ENCODE measurements at regions not wholly inside any gene's neighbourhood (a gene's known extent, or its start where the extent isn't known, plus 50 kb on each side); places are given as distances from the start of the nearest gene placed in this dataset.

DNA sequence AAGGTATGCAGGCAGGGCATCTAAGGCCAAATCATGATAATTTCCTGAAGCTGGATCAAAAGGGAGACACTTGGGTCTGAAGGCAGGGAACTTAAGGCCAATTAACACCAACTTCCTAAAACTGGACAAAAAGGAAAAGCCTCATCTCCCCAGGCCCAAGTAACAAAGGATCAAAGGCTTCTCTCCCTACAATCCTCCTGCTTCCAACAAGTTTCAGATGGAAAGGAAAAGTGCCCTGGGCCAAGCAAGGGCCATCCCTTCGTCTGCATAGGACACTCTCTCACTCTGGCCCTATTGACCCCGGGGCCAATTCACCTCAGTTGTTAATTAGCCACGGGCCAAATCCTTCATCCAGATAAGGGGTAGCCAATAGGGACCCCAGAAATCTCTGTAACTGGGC lies 1335.8 kb upstream of the CDH2 start:
- Mint-ChIP-seq H3K4me3 (no peak overlapping the region), H3K27me3 (ENCODE audit: insufficient read depth, low read depth) (no peaks in the 10 kb centered on the region), H3K36me3 (no peaks in the 10 kb centered on the region), H3K9me3 (no peaks in the 10 kb centered on the region), H3K27ac (no peak overlapping the region), H3K4me1 (no peaks in the 10 kb centered on the region)
- Histone ChIP-seq H3K4me1 (no peaks in the 10 kb centered on the region), H3K79me2 (ENCODE audit: low read depth) (no peaks in the 10 kb centered on the region), H3K27ac (no peak overlapping the region), H3K36me3 (no peaks in the 10 kb centered on the region), H2AFZ (replicated peaks) (no peak overlapping the region), H3K4me2 (no peak overlapping the region), H3K9ac (no peak overlapping the region), H3K4me3 (no peak overlapping the region), H3K9me3 (ENCODE audit: low read depth) (no peaks in the 10 kb centered on the region), H3F3A (ENCODE audit: low read depth) (peaks cover 5% of the 10 kb centered on the region), H3K27me3 (no peaks in the 10 kb centered on the region), H4K20me1 (ENCODE audit: low read depth) (no peaks in the 10 kb centered on the region)
- TF ChIP-seq, protein P1, sequence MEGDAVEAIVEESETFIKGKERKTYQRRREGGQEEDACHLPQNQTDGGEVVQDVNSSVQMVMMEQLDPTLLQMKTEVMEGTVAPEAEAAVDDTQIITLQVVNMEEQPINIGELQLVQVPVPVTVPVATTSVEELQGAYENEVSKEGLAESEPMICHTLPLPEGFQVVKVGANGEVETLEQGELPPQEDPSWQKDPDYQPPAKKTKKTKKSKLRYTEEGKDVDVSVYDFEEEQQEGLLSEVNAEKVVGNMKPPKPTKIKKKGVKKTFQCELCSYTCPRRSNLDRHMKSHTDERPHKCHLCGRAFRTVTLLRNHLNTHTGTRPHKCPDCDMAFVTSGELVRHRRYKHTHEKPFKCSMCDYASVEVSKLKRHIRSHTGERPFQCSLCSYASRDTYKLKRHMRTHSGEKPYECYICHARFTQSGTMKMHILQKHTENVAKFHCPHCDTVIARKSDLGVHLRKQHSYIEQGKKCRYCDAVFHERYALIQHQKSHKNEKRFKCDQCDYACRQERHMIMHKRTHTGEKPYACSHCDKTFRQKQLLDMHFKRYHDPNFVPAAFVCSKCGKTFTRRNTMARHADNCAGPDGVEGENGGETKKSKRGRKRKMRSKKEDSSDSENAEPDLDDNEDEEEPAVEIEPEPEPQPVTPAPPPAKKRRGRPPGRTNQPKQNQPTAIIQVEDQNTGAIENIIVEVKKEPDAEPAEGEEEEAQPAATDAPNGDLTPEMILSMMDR (IDR thresholded peaks at IDR 0.05): no peak
- TF ChIP-seq EZH2 (IDR thresholded peaks at IDR 0.05) (no peak), EZH2phosphoT487 (IDR thresholded peaks at IDR 0.05) (no peak)
- DNase-seq (ENCODE audit: low spot score): no peak

DNA sequence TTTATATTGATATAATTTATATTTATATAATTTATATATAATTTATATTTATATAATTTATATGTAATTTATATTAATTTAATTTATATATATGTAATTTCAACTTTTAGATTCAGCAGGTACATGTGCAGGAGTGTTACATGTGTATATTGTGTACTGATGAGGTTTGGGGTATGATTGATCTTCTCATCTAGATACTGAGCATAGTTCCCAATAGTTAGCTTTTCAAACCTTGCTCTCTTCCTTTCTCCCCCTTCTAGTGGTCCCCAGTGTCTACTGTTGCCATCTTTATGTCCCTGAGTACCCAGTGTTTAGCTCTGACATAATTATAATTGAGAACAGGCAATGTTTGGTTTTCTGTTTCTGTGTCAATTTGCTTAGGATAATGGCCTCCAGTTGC lies 1335.3 kb upstream of the CDH2 start:
- H3K27ac ChIP-seq: no peak overlapping the region
- no peaks in the 10 kb centered on the region for H3K4me1 Mint-ChIP-seq
- peaks cover 5% of the 10 kb centered on the region for H3F3A ChIP-seq (ENCODE audit: low read depth)
- no peak overlapping the region for H3K9ac ChIP-seq
- H3K9me3 ChIP-seq (ENCODE audit: low read depth): no peaks in the 10 kb centered on the region
- DNase-seq (ENCODE audit: low spot score): no peak
- no peaks in the 10 kb centered on the region for H3K36me3 Mint-ChIP-seq
- H3K36me3 ChIP-seq: no peaks in the 10 kb centered on the region
- no peaks in the 10 kb centered on the region for H4K20me1 ChIP-seq (ENCODE audit: low read depth)
- no peak overlapping the region for H3K4me3 ChIP-seq
- H3K4me2 ChIP-seq: no peak overlapping the region
- no peaks in the 10 kb centered on the region for H3K9me3 Mint-ChIP-seq
- TF ChIP-seq EZH2phosphoT487 (IDR thresholded peaks at IDR 0.05) (no peak), EZH2 (IDR thresholded peaks at IDR 0.05) (no peak)
- TF ChIP-seq, protein P1 (IDR thresholded peaks at IDR 0.05): no peak
- no peaks in the 10 kb centered on the region for H3K4me1 ChIP-seq
- no peak overlapping the region for H3K27ac Mint-ChIP-seq
- no peaks in the 10 kb centered on the region for H3K79me2 ChIP-seq (ENCODE audit: low read depth)
- no peak overlapping the region for H2AFZ ChIP-seq (replicated peaks)
- H3K27me3 Mint-ChIP-seq (ENCODE audit: insufficient read depth, low read depth): no peaks in the 10 kb centered on the region
- H3K4me3 Mint-ChIP-seq: no peak overlapping the region
- no peaks in the 10 kb centered on the region for H3K27me3 ChIP-seq

DNA sequence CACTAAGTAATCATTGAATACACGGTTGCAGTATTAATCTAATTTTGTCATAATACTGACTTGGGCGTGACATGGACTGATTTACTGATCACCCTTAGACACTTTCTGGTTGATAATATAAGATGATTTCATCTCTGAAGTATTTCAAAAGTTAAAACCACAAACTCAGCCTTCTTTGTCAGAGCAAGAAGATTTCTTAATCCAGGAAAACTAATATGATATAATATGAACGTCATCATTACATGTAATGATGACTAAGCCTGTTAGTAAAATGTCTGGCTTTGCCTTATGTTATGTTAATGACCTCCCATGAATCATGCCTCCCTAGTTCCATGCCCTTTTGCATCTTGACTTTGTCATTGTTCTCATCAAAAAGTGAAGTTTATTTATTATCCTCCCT lies 1325.0 kb upstream of the CDH2 start:
- DNase-seq (ENCODE audit: low spot score): no peak
- peaks cover 8% of the 10 kb centered on the region for H3K4me1 Mint-ChIP-seq
- Histone ChIP-seq H3K27me3 (no peaks in the 10 kb centered on the region), H3K4me2 (no peak overlapping the region), H3K9me3 (ENCODE audit: low read depth) (no peaks in the 10 kb centered on the region), H3K4me3 (no peak overlapping the region), H3K4me1 (no peaks in the 10 kb centered on the region), H3K79me2 (ENCODE audit: low read depth) (no peaks in the 10 kb centered on the region), H3K36me3 (no peaks in the 10 kb centered on the region), H3K27ac (no peak overlapping the region), H2AFZ (replicated peaks) (no peak overlapping the region), H4K20me1 (ENCODE audit: low read depth) (no peaks in the 10 kb centered on the region), H3F3A (ENCODE audit: low read depth) (no peaks in the 10 kb centered on the region), H3K9ac (no peak overlapping the region)
- no peaks in the 10 kb centered on the region for H3K27me3 Mint-ChIP-seq (ENCODE audit: insufficient read depth, low read depth)
- no peak overlapping the region for H3K27ac Mint-ChIP-seq
- TF ChIP-seq EZH2 (IDR thresholded peaks at IDR 0.05): no peak
- no peak for TF ChIP-seq EZH2phosphoT487 (IDR thresholded peaks at IDR 0.05)
- TF ChIP-seq, protein P1 (IDR thresholded peaks at IDR 0.05): no peak
- H3K9me3 Mint-ChIP-seq: no peaks in the 10 kb centered on the region
- no peak overlapping the region for H3K4me3 Mint-ChIP-seq
- no peaks in the 10 kb centered on the region for H3K36me3 Mint-ChIP-seq
